Stomach (tissue), 4 donors: ENCODE measurements at regions not wholly inside any gene's neighbourhood (a gene's known extent, or its start where the extent isn't known, plus 50 kb on each side); places are given as distances from the start of the nearest gene placed in this dataset.

Experiments
- EP300 ChIP-seq: sonication (generic); formaldehyde crosslinking; IDR thresholded peaks from one replicate; pipeline ENCODE4 v1.6.1; 2017; ENCODE audit warnings: antibody characterized with exemption
- POLR2A ChIP-seq, 4 donors: fragments of 450-650 bp; IDR thresholded peaks; one replicate each; pipeline ENCODE4 v1.6.1; 2016; ENCODE audit warnings: antibody characterized with exemption in 4 of 4, control low read depth in 2 of 4, mild to moderate bottlenecking in 1 of 4, moderate library complexity in 1 of 4
- POLR2AphosphoS5 ChIP-seq, 3 donors: sonication (generic); formaldehyde crosslinking; IDR thresholded peaks; one replicate each; pipeline ENCODE4 v1.6.1; 2016; ENCODE audit warnings: antibody characterized with exemption in 3 of 3
- TF ChIP-seq, protein P1 (sequence below), 7 experiments: fragments of 450-650 bp in 4 of 7; fragments of 200-600 bp in 3 of 7; sonication (generic) in 3 of 7; IDR thresholded peaks; one replicate each; pipeline ENCODE4 v1.5.1; 2016 to 2019; ENCODE audit warnings: antibody characterized with exemption in 7 of 7, control low read depth in 2 of 7, mild to moderate bottlenecking in 1 of 7

DNA sequence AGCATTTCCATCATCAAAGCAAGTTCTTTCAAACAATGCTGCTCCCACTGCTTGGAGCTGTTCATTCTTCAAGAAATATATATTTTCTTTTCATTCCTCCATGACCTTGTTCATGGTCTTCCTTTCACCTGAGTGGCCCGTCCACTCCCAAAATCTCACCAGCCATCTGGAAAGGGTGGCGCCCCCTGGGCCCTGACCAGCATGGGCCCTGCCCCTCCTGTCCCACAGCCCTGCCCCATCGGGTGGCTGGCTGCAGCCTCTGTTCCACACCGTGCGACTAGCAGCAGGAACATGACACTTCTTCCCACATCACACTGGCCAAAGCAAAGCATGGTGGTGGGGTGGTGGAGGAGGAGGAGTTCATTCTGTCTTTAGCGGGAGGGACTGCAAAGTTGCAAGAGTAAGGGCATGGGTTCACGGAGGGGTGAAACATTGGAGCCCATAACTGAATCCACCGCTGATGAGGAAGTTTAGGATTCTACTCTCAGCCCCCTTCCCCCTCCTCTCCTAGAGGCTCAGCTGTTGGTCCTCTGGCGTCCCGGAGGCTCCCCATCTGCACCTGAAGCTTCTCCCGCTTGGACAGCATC lies 195.2 kb upstream of the SLC24A3 start:
- TF ChIP-seq, protein P1, sequence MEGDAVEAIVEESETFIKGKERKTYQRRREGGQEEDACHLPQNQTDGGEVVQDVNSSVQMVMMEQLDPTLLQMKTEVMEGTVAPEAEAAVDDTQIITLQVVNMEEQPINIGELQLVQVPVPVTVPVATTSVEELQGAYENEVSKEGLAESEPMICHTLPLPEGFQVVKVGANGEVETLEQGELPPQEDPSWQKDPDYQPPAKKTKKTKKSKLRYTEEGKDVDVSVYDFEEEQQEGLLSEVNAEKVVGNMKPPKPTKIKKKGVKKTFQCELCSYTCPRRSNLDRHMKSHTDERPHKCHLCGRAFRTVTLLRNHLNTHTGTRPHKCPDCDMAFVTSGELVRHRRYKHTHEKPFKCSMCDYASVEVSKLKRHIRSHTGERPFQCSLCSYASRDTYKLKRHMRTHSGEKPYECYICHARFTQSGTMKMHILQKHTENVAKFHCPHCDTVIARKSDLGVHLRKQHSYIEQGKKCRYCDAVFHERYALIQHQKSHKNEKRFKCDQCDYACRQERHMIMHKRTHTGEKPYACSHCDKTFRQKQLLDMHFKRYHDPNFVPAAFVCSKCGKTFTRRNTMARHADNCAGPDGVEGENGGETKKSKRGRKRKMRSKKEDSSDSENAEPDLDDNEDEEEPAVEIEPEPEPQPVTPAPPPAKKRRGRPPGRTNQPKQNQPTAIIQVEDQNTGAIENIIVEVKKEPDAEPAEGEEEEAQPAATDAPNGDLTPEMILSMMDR (IDR thresholded peaks at IDR 0.05): no peak
- TF ChIP-seq EP300 (no peak), POLR2AphosphoS5 (IDR thresholded peaks at IDR 0.05) (no peak), POLR2A (IDR thresholded peaks at IDR 0.05) (no peak)
